ENCODE measurements at regions not wholly inside any gene's neighbourhood (a gene's known extent, or its start where the extent isn't known, plus 50 kb on each side); places are given as distances from the start of the nearest gene placed in this dataset.

DNA sequence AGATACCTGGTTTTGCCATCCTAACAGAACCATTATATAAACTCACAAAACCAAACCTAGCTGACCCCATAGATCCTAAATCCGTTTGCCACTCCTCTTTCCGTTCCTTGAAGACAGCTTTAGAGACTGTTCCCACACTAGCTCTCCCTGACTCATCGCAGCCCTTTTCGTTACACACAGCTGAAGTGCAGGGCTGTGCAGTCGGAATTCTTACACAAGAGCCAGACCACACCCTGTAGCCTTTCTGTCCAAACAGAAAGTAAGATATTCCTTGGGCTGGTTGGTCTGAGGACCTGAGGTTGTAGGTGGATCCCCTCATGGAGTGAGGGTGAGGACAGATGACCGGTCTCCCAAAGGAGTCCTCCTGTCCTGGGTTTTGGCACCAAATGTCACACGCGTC, 56.7 kb upstream of the NAA35 start:
- Histone ChIP-seq H3K36me3 (ENCODE audit: insufficient read depth, low read length) (no peaks in the 10 kb centered on the region), H4K20me1 (ENCODE audit: insufficient read depth, low read length) (no peaks in the 10 kb centered on the region)
- DNase-seq (ENCODE audit: insufficient read length, low spot score, missing footprints) = no peak

GRCh38 chr9:85890962-85891361, 50.0 kb upstream of the NAA35 start:
- H4K20me1 ChIP-seq (ENCODE audit: insufficient read depth, low read length) = no peaks in the 10 kb centered on the region

More for the DNA sequence above, 56.7 kb upstream of the NAA35 start:
- Histone ChIP-seq H2AFZ (ENCODE audit: low read length) (no peak overlapping the region), H3K27me3 (ENCODE audit: insufficient read depth, low read length) (no peaks in the 10 kb centered on the region), H3K4me2 (ENCODE audit: insufficient read depth, low read length) (no peak overlapping the region), H3K9me3 (ENCODE audit: low read depth, low read length) (no peaks in the 10 kb centered on the region), H3K4me1 (ENCODE audit: insufficient read depth, low read length) (no peaks in the 10 kb centered on the region), H3K4me3 (ENCODE audit: insufficient read depth, low read length) (no peak overlapping the region), H3K79me2 (ENCODE audit: insufficient read depth, low read length) (no peaks in the 10 kb centered on the region), H3K27ac (ENCODE audit: low read depth, low read length) (no peak overlapping the region)
- no peak for TF ChIP-seq CTCF (IDR thresholded peaks at IDR 0.05; ENCODE audit: extremely low read depth, low read depth, low read length)

More at GRCh38 chr9:85890962-85891361, 50.0 kb upstream of the NAA35 start:
- DNase-seq (ENCODE audit: insufficient read length, low spot score, missing footprints) = no peak
- Histone ChIP-seq H3K27me3 (ENCODE audit: insufficient read depth, low read length) (no peaks in the 10 kb centered on the region), H3K4me2 (ENCODE audit: insufficient read depth, low read length) (no peak overlapping the region), H3K4me3 (ENCODE audit: insufficient read depth, low read length) (no peak overlapping the region), H2AFZ (ENCODE audit: low read length) (no peak overlapping the region), H3K79me2 (ENCODE audit: insufficient read depth, low read length) (no peaks in the 10 kb centered on the region), H3K36me3 (ENCODE audit: insufficient read depth, low read length) (no peaks in the 10 kb centered on the region), H3K4me1 (ENCODE audit: insufficient read depth, low read length) (no peaks in the 10 kb centered on the region), H3K9me3 (ENCODE audit: low read depth, low read length) (no peaks in the 10 kb centered on the region), H3K27ac (ENCODE audit: low read depth, low read length) (no peak overlapping the region)
- no peak for TF ChIP-seq CTCF (IDR thresholded peaks at IDR 0.05; ENCODE audit: extremely low read depth, low read depth, low read length)

All from osteoblast (primary cell).